ENCODE measurements at regions not wholly inside any gene's neighbourhood (a gene's known extent, or its start where the extent isn't known, plus 50 kb on each side); places are given as distances from the start of the nearest gene placed in this dataset.
"Not testable (repeated sequence)": the region's sequence is repeated elsewhere in the genome, so short reads cannot be mapped to it uniquely, and the experiment has no call there.

DNA sequence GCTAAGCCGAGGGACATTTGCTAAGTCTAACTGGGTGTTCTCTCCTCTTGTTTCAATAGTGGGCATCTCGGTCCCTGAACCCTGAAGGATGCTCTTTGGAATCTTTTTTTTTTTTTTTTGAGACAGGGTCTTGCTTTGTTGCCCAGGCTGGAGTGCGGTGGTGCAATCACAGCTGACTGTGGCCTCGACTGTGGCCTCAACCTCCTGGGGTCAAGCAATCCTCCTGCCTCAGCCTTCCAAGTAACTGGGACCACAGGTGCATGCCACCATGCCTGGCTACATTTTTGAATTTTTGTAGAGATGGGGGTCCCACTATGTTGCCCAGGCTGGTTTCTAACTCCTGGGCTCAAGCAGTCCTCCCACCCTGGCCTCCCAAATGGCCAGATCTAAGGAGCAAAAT lies 119.0 kb upstream of the SDK1 start:
- H3K9ac ChIP-seq (ENCODE audit: low read length); H3K36me3 ChIP-seq (ENCODE audit: control insufficient read depth in 1 of 2, insufficient read depth in 2 of 2, low read depth in 1 of 2, low read length in 2 of 2); H2BK12ac ChIP-seq (ENCODE audit: low read length in 2 of 2); H3K79me1 ChIP-seq (replicated peaks; ENCODE audit: low read length, poor library complexity, severe bottlenecking); H2BK15ac ChIP-seq (ENCODE audit: low read depth, poor library complexity, severe bottlenecking); H2BK5ac ChIP-seq (ENCODE audit: low read depth, low read length, poor library complexity, severe bottlenecking); H3K4me2 ChIP-seq (ENCODE audit: low read length, poor library complexity, severe bottlenecking); H3K14ac ChIP-seq (ENCODE audit: low read length in 2 of 2); H3K27ac ChIP-seq (ENCODE audit: low read length, poor library complexity, severe bottlenecking); H4K8ac ChIP-seq (ENCODE audit: low read length); H3K4me1 ChIP-seq (ENCODE audit: control insufficient read depth, insufficient read depth, low read depth, low read length); H2AK5ac ChIP-seq (ENCODE audit: low read length, severe bottlenecking); H2AFZ ChIP-seq (ENCODE audit: low read depth, low read length); H3K23ac ChIP-seq (ENCODE audit: low read length in 2 of 2); H4K91ac ChIP-seq (ENCODE audit: low read length); DNase-seq; H3K4me3 ChIP-seq (ENCODE audit: insufficient read depth in 1 of 2, low read depth in 1 of 2, low read length in 2 of 2); H3K4ac ChIP-seq (ENCODE audit: low read depth in 1 of 2, low read length in 2 of 2); H3K18ac ChIP-seq (ENCODE audit: low read depth in 1 of 2, low read length in 2 of 2); H2BK120ac ChIP-seq (ENCODE audit: low read depth, low read length): not testable (repeated sequence)
- H3K27me3 ChIP-seq (ENCODE audit: control insufficient read depth in 1 of 2, insufficient read depth in 1 of 2, low read length in 2 of 2): peaks cover 0 to 17% of the 10 kb centered on the region in 2 experiments
- H3K9me3 ChIP-seq (ENCODE audit: control insufficient read depth, low read length): peaks cover 12% of the 10 kb centered on the region
- WGBS: 91% methylated on average over 4 of the region's 4 CpGs

DNA sequence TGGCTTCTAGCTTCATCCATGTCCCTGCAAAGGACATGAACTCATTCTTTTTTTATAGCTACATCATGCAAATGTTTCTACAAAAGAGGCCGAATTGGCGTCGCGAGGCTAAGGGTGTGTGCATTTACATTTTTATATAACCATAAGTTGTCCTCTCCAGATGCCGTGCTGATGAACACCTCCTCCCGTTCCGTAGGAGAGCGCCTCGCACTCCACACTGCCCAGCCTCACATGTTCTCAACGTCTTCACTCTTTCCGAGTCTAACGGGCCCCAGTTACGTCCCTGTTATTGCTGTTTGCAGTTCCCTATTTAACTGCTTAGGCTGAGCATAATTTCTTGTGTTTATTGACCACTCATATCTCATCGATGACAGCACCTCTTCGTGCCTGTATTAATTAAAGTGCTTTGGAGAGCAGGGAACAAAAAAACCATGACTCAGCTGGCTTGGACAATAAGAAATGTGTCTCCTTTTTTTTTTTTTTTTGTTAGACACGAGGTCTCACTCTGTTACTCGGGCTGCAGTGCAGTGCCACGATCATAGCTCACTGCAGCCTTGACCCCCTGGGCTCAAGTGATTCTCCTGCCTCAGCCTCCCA lies 113.5 kb upstream of the SDK1 start:
- Histone ChIP-seq H3K4ac (ENCODE audit: low read depth in 1 of 2, low read length in 2 of 2) (no peak overlapping the region), H3K9me3 (ENCODE audit: control insufficient read depth, low read length) (peaks cover 10% of the 10 kb centered on the region), H2AK5ac (ENCODE audit: low read length, severe bottlenecking) (no peak overlapping the region), H3K18ac (ENCODE audit: low read depth in 1 of 2, low read length in 2 of 2) (no peak overlapping the region), H2BK120ac (ENCODE audit: low read depth, low read length) (no peak overlapping the region), H2BK15ac (ENCODE audit: low read depth, poor library complexity, severe bottlenecking) (no peak overlapping the region), H3K36me3 (ENCODE audit: control insufficient read depth in 1 of 2, insufficient read depth in 2 of 2, low read depth in 1 of 2, low read length in 2 of 2) (no peaks in the 10 kb centered on the region), H3K27me3 (ENCODE audit: control insufficient read depth in 1 of 2, insufficient read depth in 1 of 2, low read length in 2 of 2) (no peaks in the 10 kb centered on the region), H4K8ac (ENCODE audit: low read length) (no peak overlapping the region), H3K27ac (ENCODE audit: low read length, poor library complexity, severe bottlenecking) (no peak overlapping the region), H3K14ac (ENCODE audit: low read length in 2 of 2) (no peak overlapping the region), H2AFZ (ENCODE audit: low read depth, low read length) (no peak overlapping the region), H2BK5ac (ENCODE audit: low read depth, low read length, poor library complexity, severe bottlenecking) (no peak overlapping the region), H3K4me3 (ENCODE audit: insufficient read depth in 1 of 2, low read depth in 1 of 2, low read length in 2 of 2) (no peak overlapping the region), H4K91ac (ENCODE audit: low read length) (no peak overlapping the region), H3K79me1 (replicated peaks; ENCODE audit: low read length, poor library complexity, severe bottlenecking) (no peaks in the 10 kb centered on the region), H2BK12ac (ENCODE audit: low read length in 2 of 2) (no peak overlapping the region), H3K4me1 (ENCODE audit: control insufficient read depth, insufficient read depth, low read depth, low read length) (no peaks in the 10 kb centered on the region), H3K23ac (ENCODE audit: low read length in 2 of 2) (no peak overlapping the region), H3K4me2 (ENCODE audit: low read length, poor library complexity, severe bottlenecking) (no peak overlapping the region), H3K9ac (ENCODE audit: low read length) (no peak overlapping the region)
- peak; percentile 8 for DNase-seq
- WGBS: 93% methylated on average over 15 of the region's 18 CpGs

DNA sequence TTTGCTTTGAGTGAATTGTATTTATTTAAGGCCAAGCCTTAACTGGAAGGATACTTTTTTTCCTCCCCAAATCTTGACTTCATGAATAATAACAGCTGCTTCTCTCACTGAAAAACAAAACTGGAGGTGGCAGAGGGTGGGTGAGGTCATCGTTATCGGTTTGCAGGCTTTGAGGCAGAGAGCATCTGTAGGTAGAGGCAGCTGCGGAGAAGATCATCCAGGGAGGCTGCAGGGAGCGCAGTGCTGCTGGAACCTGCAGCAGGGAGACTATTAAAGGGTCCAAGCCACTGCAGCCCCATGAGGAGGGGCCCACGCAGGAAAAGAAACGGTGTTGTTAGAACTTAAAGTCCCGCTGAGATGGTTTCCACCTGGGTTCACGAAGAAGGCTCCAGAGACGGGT lies 112.1 kb upstream of the SDK1 start:
- no peak for DNase-seq
- Histone ChIP-seq H3K9ac (ENCODE audit: low read length) (no peak overlapping the region), H3K27ac (ENCODE audit: low read length, poor library complexity, severe bottlenecking) (no peak overlapping the region), H3K4me3 (ENCODE audit: insufficient read depth in 1 of 2, low read depth in 1 of 2, low read length in 2 of 2) (no peak overlapping the region), H3K23ac (ENCODE audit: low read length in 2 of 2) (no peak overlapping the region), H3K4me1 (ENCODE audit: control insufficient read depth, insufficient read depth, low read depth, low read length) (peaks cover 9% of the 10 kb centered on the region), H3K9me3 (ENCODE audit: control insufficient read depth, low read length) (peaks cover 3% of the 10 kb centered on the region), H2BK15ac (ENCODE audit: low read depth, poor library complexity, severe bottlenecking) (no peak overlapping the region), H4K91ac (ENCODE audit: low read length) (no peak overlapping the region), H3K4ac (ENCODE audit: low read depth in 1 of 2, low read length in 2 of 2) (no peak overlapping the region), H2AFZ (ENCODE audit: low read depth, low read length) (no peak overlapping the region), H4K8ac (ENCODE audit: low read length) (no peak overlapping the region), H2BK5ac (ENCODE audit: low read depth, low read length, poor library complexity, severe bottlenecking) (no peak overlapping the region), H3K4me2 (ENCODE audit: low read length, poor library complexity, severe bottlenecking) (no peak overlapping the region), H2BK120ac (ENCODE audit: low read depth, low read length) (no peak overlapping the region), H3K27me3 (ENCODE audit: control insufficient read depth in 1 of 2, insufficient read depth in 1 of 2, low read length in 2 of 2) (no peaks in the 10 kb centered on the region), H3K18ac (ENCODE audit: low read depth in 1 of 2, low read length in 2 of 2) (no peak overlapping the region), H3K36me3 (ENCODE audit: control insufficient read depth in 1 of 2, insufficient read depth in 2 of 2, low read depth in 1 of 2, low read length in 2 of 2) (no peaks in the 10 kb centered on the region), H3K14ac (ENCODE audit: low read length in 2 of 2) (no peak overlapping the region), H2AK5ac (ENCODE audit: low read length, severe bottlenecking) (no peak overlapping the region), H3K79me1 (replicated peaks; ENCODE audit: low read length, poor library complexity, severe bottlenecking) (no peaks in the 10 kb centered on the region), H2BK12ac (ENCODE audit: low read length in 2 of 2) (no peak overlapping the region)
- 91% methylated on average over 9 of the region's 9 CpGs for WGBS

DNA sequence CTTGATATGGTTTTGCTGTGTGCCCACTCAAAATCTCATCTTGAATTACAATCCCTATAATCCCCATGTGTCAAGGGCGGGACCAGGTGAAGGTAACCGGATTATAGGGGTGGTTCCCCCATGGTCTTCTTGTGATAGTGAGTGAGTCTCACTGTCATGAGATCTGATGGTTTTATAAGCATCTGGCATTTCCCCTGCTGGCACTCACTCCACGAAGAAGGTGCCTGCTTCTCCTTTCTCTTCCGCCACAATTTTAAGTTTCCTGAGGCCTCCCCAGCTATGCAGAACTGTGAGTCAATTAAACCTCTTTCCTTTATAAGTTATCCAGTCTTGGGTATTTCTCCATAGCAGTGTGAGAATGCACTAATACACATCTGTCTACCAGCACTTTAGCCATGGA lies 109.5 kb upstream of the SDK1 start:
- H3K4me3 ChIP-seq (ENCODE audit: insufficient read depth in 1 of 2, low read depth in 1 of 2, low read length in 2 of 2): no peak overlapping the region
- no peak overlapping the region for H2BK5ac ChIP-seq (ENCODE audit: low read depth, low read length, poor library complexity, severe bottlenecking)
- H3K4me1 ChIP-seq (ENCODE audit: control insufficient read depth, insufficient read depth, low read depth, low read length): peaks cover 19% of the 10 kb centered on the region
- DNase-seq: no peak
- H3K14ac ChIP-seq (ENCODE audit: low read length in 2 of 2): no peak overlapping the region
- no peaks in the 10 kb centered on the region for H3K79me1 ChIP-seq (replicated peaks; ENCODE audit: low read length, poor library complexity, severe bottlenecking)
- H3K9ac ChIP-seq (ENCODE audit: low read length): no peak overlapping the region
- H3K27ac ChIP-seq (ENCODE audit: low read length, poor library complexity, severe bottlenecking): no peak overlapping the region
- 87% methylated on average over 4 of the region's 4 CpGs for whole genome bisulfite sequencing
- no peak overlapping the region for H2BK15ac ChIP-seq (ENCODE audit: low read depth, poor library complexity, severe bottlenecking)
- H2BK120ac ChIP-seq (ENCODE audit: low read depth, low read length): no peak overlapping the region
- H2AK5ac ChIP-seq (ENCODE audit: low read length, severe bottlenecking): no peak overlapping the region
- no peak overlapping the region for H3K23ac ChIP-seq (ENCODE audit: low read length in 2 of 2)
- H3K9me3 ChIP-seq (ENCODE audit: control insufficient read depth, low read length): peaks cover 3% of the 10 kb centered on the region
- H2AFZ ChIP-seq (ENCODE audit: low read depth, low read length): no peak overlapping the region
- no peak overlapping the region for H4K8ac ChIP-seq (ENCODE audit: low read length)
- no peak overlapping the region for H3K4ac ChIP-seq (ENCODE audit: low read depth in 1 of 2, low read length in 2 of 2)
- H2BK12ac ChIP-seq (ENCODE audit: low read length in 2 of 2): no peak overlapping the region
- no peaks in the 10 kb centered on the region for H3K36me3 ChIP-seq (ENCODE audit: control insufficient read depth in 1 of 2, insufficient read depth in 2 of 2, low read depth in 1 of 2, low read length in 2 of 2)
- H3K18ac ChIP-seq (ENCODE audit: low read depth in 1 of 2, low read length in 2 of 2): no peak overlapping the region
- no peak overlapping the region for H3K4me2 ChIP-seq (ENCODE audit: low read length, poor library complexity, severe bottlenecking)
- H4K91ac ChIP-seq (ENCODE audit: low read length): no peak overlapping the region
- no peaks in the 10 kb centered on the region for H3K27me3 ChIP-seq (ENCODE audit: control insufficient read depth in 1 of 2, insufficient read depth in 1 of 2, low read length in 2 of 2)
